DMS153 treated with DMSO at 0.1 percent for 48 hours (cell line): ENCODE measurements at regions not wholly inside any gene's neighbourhood (a gene's known extent, or its start where the extent isn't known, plus 50 kb on each side); places are given as distances from the start of the nearest gene placed in this dataset.
A peak's percentile ranks its signal among the peaks of the same experiment; 100 is the strongest.

Experiments used
- DNase-seq: peaks from one replicate; lab custom pipeline; 2025; ENCODE audit not compliant: unreplicated experiment; lab: John Stamatoyannopoulos, UW

- no peak for DNase-seq
Observed at GRCh38 chr7:8932751-8933150, 499.3 kb downstream of the NXPH1 start.

- no peak for DNase-seq
Observed at GRCh38 chr7:8937204-8937603, 503.8 kb downstream of the NXPH1 start.

- no peak for DNase-seq
Observed at GRCh38 chr7:8938044-8938805, 504.8 kb downstream of the NXPH1 start.

- no peak for DNase-seq
Observed at GRCh38 chr7:8939446-8939845, 506.0 kb downstream of the NXPH1 start.

- no peak for DNase-seq
Observed at GRCh38 chr7:8963722-8964121, 530.3 kb downstream of the NXPH1 start.

GRCh38 chr7:8965177-8965576, 531.8 kb downstream of the NXPH1 start:
- no peak for DNase-seq

GRCh38 chr7:8973601-8974000, 540.2 kb downstream of the NXPH1 start:
- DNase-seq, result no peak

GRCh38 chr7:8975681-8976080, 542.3 kb downstream of the NXPH1 start:
- DNase-seq, result no peak

- DNase-seq, result no peak
Observed at GRCh38 chr7:8982338-8982992, 549.1 kb downstream of the NXPH1 start.

- DNase-seq, result no peak
Observed at GRCh38 chr7:8985255-8985654, 551.8 kb downstream of the NXPH1 start.

GRCh38 chr7:8988267-8988666, 554.9 kb downstream of the NXPH1 start:
- no peak for DNase-seq

GRCh38 chr7:8991159-8991558, 557.8 kb downstream of the NXPH1 start:
- DNase-seq, result no peak

- DNase-seq, result no peak
Observed at GRCh38 chr7:8998762-8999161, 565.4 kb downstream of the NXPH1 start.

GRCh38 chr7:9013940-9014339, 580.5 kb downstream of the NXPH1 start:
- no peak for DNase-seq

GRCh38 chr7:9017286-9017685, 583.9 kb downstream of the NXPH1 start:
- DNase-seq, result no peak

GRCh38 chr7:9022456-9022855, 589.0 kb downstream of the NXPH1 start:
- no peak for DNase-seq

- no peak for DNase-seq
Observed at GRCh38 chr7:9023675-9024294, 590.4 kb downstream of the NXPH1 start.

GRCh38 chr7:9026121-9026520, 592.7 kb downstream of the NXPH1 start:
- no peak for DNase-seq

GRCh38 chr7:9028012-9028411, 594.6 kb downstream of the NXPH1 start:
- DNase-seq, result no peak

- DNase-seq, result peak; percentile 29
Observed at GRCh38 chr7:9029681-9030530, 596.5 kb downstream of the NXPH1 start.

- no peak for DNase-seq
Observed at GRCh38 chr7:9030976-9031375, 597.6 kb downstream of the NXPH1 start.
